K562 (cell line): ENCODE measurements at regions not wholly inside any gene's neighbourhood (a gene's known extent, or its start where the extent isn't known, plus 50 kb on each side); places are given as distances from the start of the nearest gene placed in this dataset.

ENCODE experiments used
- ATAC-seq: fragments of 200-7000 bp; cut with Tn5 transposase; 3 replicates; pipeline ENCODE4 v1.9.1; 2020; ENCODE audit warnings: moderate library complexity
- BruUV-seq: library from RNA; stranded (reverse); fragments of 400-500 nt; replicated peaks from 2 replicates; lab custom pipeline; 2021; lab: Mats Ljungman, UMichigan
- CTCF ChIA-PET: fragments of 300-600 bp; formaldehyde crosslinking; extraction: SDS; loops from one replicate; lab custom pipeline; 2021; ENCODE audit warnings: low intra/inter-chr PET ratio; lab: Yijun Ruan, JAX
- POLR2A ChIA-PET: fragments of 300-600, 350-650 bp; sonication (Branson Sonifier 250); formaldehyde crosslinking; extraction: SDS; loops from one replicate; lab custom pipeline; 2021; ENCODE audit warnings: antibody characterized with exemption, inconsistent platforms; lab: Yijun Ruan, JAX
- DNase-seq, 4 experiments: peaks; one replicate each; pipeline versions ENCODE4 v3.0.0 to v3.0.0-alpha.2; 2011 to 2018; ENCODE audit warnings: low spot score in 3 of 4, mixed read lengths in 3 of 4; ENCODE audit errors: extremely low read depth in 1 of 4
- FAIRE-seq: peaks from 2 replicates; lab custom pipeline; 2011; peaks lifted over from hg19 to GRCh38; lab: Jason Lieb, UNC
- H2AFZ ChIP-seq: 2 replicates; pipeline ENCODE4 v1.6.0; 2011; ENCODE audit warnings: low read depth, low read length, control low read depth, inconsistent platforms
- H3K27ac ChIP-seq: fragments of 200-600 bp; 3 replicates; pipeline ENCODE4 v1.8.0; 2011; ENCODE audit warnings: low read depth, mild to moderate bottlenecking, control low read depth, inconsistent platforms, low read length, moderate library complexity, mixed read lengths; ENCODE audit errors: extremely low read depth
- H3K27me3 ChIP-seq, 2 experiments: fragments of 300-600 bp in 1 of 2; 2 replicates in 1 of 2; 3 replicates in 1 of 2; pipeline versions ENCODE4 v1.6.0 to v1.8.0; 2011; ENCODE audit warnings: inconsistent platforms in 2 of 2, low read length in 2 of 2, mild to moderate bottlenecking in 1 of 2, mixed read lengths in 1 of 2, moderate library complexity in 1 of 2; ENCODE audit not compliant: control insufficient read depth in 2 of 2, insufficient read depth in 2 of 2
- H3K36me3 ChIP-seq: fragments of 300-600 bp; 3 replicates; pipeline ENCODE4 v1.8.0; 2011; ENCODE audit warnings: mild to moderate bottlenecking, low read length, inconsistent platforms; ENCODE audit not compliant: control insufficient read depth, insufficient read depth
- H3K4me1 ChIP-seq, 2 experiments: fragments of 200-600 bp in 1 of 2; replicated peaks in 1 of 2; 2 replicates in 1 of 2; 3 replicates in 1 of 2; pipeline versions ENCODE4 v1.5.1 to v1.8.0; 2011; ENCODE audit warnings: inconsistent platforms in 2 of 2, low read length in 2 of 2, mild to moderate bottlenecking in 1 of 2, mixed read lengths in 1 of 2, moderate library complexity in 1 of 2; ENCODE audit not compliant: control insufficient read depth in 2 of 2, insufficient read depth in 2 of 2
- H3K4me2 ChIP-seq: 2 replicates; pipeline ENCODE4 v1.6.1; 2011; ENCODE audit warnings: low read length, control low read depth, inconsistent platforms, mixed read lengths; ENCODE audit not compliant: insufficient read depth
- H3K4me3 ChIP-seq: fragments of 200-600 bp; sonication (generic), shearing (Covaris generic); 2 replicates; pipeline ENCODE4 v1.5.1; 2016; ENCODE audit warnings: control low read depth, inconsistent platforms
- H3K79me2 ChIP-seq: fragments of 200-600 bp; 3 replicates; pipeline ENCODE4 v1.8.0; 2011; ENCODE audit warnings: low read length, inconsistent platforms; ENCODE audit not compliant: control insufficient read depth, insufficient read depth
- H3K9ac ChIP-seq, 2 experiments: 2 replicates each; pipeline versions ENCODE4 v1.6.0 to v1.6.1; 2011; ENCODE audit warnings: low read depth in 2 of 2, low read length in 2 of 2, control low read depth in 1 of 2, inconsistent platforms in 1 of 2, mild to moderate bottlenecking in 1 of 2, mixed read lengths in 1 of 2; ENCODE audit not compliant: insufficient read depth in 1 of 2
- H3K9me1 ChIP-seq: one replicate; pipeline ENCODE4 v1.6.0; 2011; ENCODE audit warnings: inconsistent platforms, mild to moderate bottlenecking, low read length, moderate library complexity; ENCODE audit not compliant: control insufficient read depth, insufficient read depth
- H3K9me3 ChIP-seq: replicated peaks from 2 replicates; pipeline ENCODE4 v1.5.1; 2011; ENCODE audit warnings: low read depth, low read length, inconsistent platforms; ENCODE audit not compliant: control insufficient read depth, insufficient read depth
- H4K20me1 ChIP-seq: replicated peaks from 2 replicates; pipeline ENCODE4 v1.6.1; 2011; ENCODE audit warnings: low read length, inconsistent platforms, mixed read lengths; ENCODE audit not compliant: control insufficient read depth, insufficient read depth
- E2F1 ChIP-seq: sonication (generic); formaldehyde crosslinking; IDR thresholded peaks from 2 replicates; pipeline ENCODE4 v1.8.1; 2023; ENCODE audit warnings: mild to moderate bottlenecking, missing genetic modification reagents, moderate library complexity
- HDAC8 ChIP-seq: fragments of 450-650 bp; IDR thresholded peaks from 2 replicates; pipeline ENCODE4 v1.6.1; 2016; ENCODE audit warnings: mild to moderate bottlenecking, missing genetic modification characterization, moderate library complexity, missing compliant biosample characterization
- IRF1 ChIP-seq: sonication (generic); formaldehyde crosslinking; IDR thresholded peaks from 2 replicates; pipeline ENCODE4 v1.8.0; 2022; ENCODE audit warnings: missing genetic modification reagents, mild to moderate bottlenecking, borderline replicate concordance
- JUNB ChIP-seq: fragments of 450-650 bp; formaldehyde crosslinking; conservative IDR thresholded peaks from 2 replicates; pipeline ENCODE4 v1.4.0; 2020; ENCODE audit warnings: mild to moderate bottlenecking
- LCOR ChIP-seq: sonication (generic); formaldehyde crosslinking; IDR thresholded peaks from 2 replicates; pipeline ENCODE4 v1.8.0; 2022; ENCODE audit warnings: mild to moderate bottlenecking, missing genetic modification reagents
- PCBP2 ChIP-seq: fragments of 200-400 bp; formaldehyde crosslinking; IDR thresholded peaks from 2 replicates; pipeline ENCODE4 v1.6.1; 2018; ENCODE audit warnings: low read length, low read depth, mild to moderate bottlenecking, moderate library complexity; ENCODE audit not compliant: poor library complexity, severe bottlenecking
- SIX5 ChIP-seq, 2 experiments: IDR thresholded peaks; 2 replicates each; pipeline ENCODE4 v1.6.1; 2011; ENCODE audit warnings: low read length in 2 of 2, borderline replicate concordance in 1 of 2, low read depth in 1 of 2, mild to moderate bottlenecking in 1 of 2, moderate library complexity in 1 of 2; ENCODE audit not compliant: insufficient read depth in 1 of 2
- SMAD1 ChIP-seq: fragments of 150-350 bp; IDR thresholded peaks from 2 replicates; pipeline ENCODE4 v1.6.1; 2014; ENCODE audit warnings: low read length, low read depth; ENCODE audit not compliant: partially characterized antibody
- STAT5A ChIP-seq: IDR thresholded peaks from 2 replicates; pipeline ENCODE4 v1.6.1; 2012; ENCODE audit warnings: low read length, inconsistent platforms, borderline replicate concordance
- U2AF2 ChIP-seq: fragments of 200-400 bp; formaldehyde crosslinking; optimal IDR thresholded peaks from 2 replicates; pipeline ENCODE3; 2017; ENCODE audit warnings: low read depth, mild to moderate bottlenecking, low read length
- VEZF1 ChIP-seq: fragments of 200-800 bp; sonication (Bioruptor generic); IDR thresholded peaks from 2 replicates; pipeline ENCODE4 v1.6.1; 2017; ENCODE audit warnings: missing genetic modification characterization, missing compliant biosample characterization
- ZBTB1 ChIP-seq: sonication (generic); formaldehyde crosslinking; IDR thresholded peaks from 2 replicates; pipeline ENCODE4 v1.8.1; 2023; ENCODE audit warnings: missing genetic modification reagents, low read depth, mild to moderate bottlenecking, borderline replicate concordance
- ZFP91 ChIP-seq: sonication (generic); formaldehyde crosslinking; IDR thresholded peaks from 2 replicates; pipeline ENCODE4 v1.8.0; 2022; ENCODE audit warnings: mild to moderate bottlenecking, missing genetic modification reagents
- ZNF707 ChIP-seq: fragments of 250-450 bp; sonication (Bioruptor Pico); conservative IDR thresholded peaks from 2 replicates; pipeline ENCODE4 v1.8.0; 2022; ENCODE audit warnings: inconsistent platforms, mild to moderate bottlenecking, moderate library complexity
- ZNF785 ChIP-seq: fragments of 250-450 bp; sonication (Bioruptor Pico); IDR thresholded peaks from 2 replicates; pipeline ENCODE4 v1.4.0; 2020; ENCODE audit warnings: mild to moderate bottlenecking
- in situ Hi-C: fragments of 300-500 bp; cut with MboI; formaldehyde crosslinking; loops from 4 replicates; pipeline ENCODE4 v1.15.0; 2018; ENCODE audit warnings: inconsistent platforms, mixed read lengths
- intact Hi-C: fragments of 100-400 bp; cut with micrococcal nuclease; formaldehyde crosslinking; loops from 2 replicates; pipeline ENCODE4 v1.14.2; 2022

GRCh38 chr2:194819367-194819766, 837.7 kb upstream of the SLC39A10 start:
- POLR2A ChIA-PET = no interaction called here

GRCh38 chr2:194815475-194815874, 841.6 kb upstream of the SLC39A10 start:
- ATAC-seq = no peak
- H3K79me2 ChIP-seq = no peaks in the 10 kb centered on the region
- no peaks in the 10 kb centered on the region for H3K36me3 ChIP-seq
- H3K4me1 ChIP-seq = no peaks in the 10 kb centered on the region
- H3K27ac ChIP-seq = no peak overlapping the region
- no peak overlapping the region for H2AFZ ChIP-seq
- no TSS peak for BruUV-seq
- H4K20me1 ChIP-seq = no peaks in the 10 kb centered on the region
- H3K27me3 ChIP-seq = no peaks in the 10 kb centered on the region
- H3K9me1 ChIP-seq = no peaks in the 10 kb centered on the region
- no peak for TF ChIP-seq SIX5 (IDR thresholded peaks at IDR 0.05; ENCODE audit: borderline replicate concordance in 1 of 2, insufficient read depth in 1 of 2, low read depth in 1 of 2, low read length in 2 of 2)
- no peak for TF ChIP-seq VEZF1 (CRISPR knock-in tag)
- no peak for TF ChIP-seq LCOR (CRISPR knock-in tag)
- no peak for TF ChIP-seq ZBTB1 (CRISPR knock-in tag)
- no peak for TF ChIP-seq STAT5A
- no peak for TF ChIP-seq IRF1 (CRISPR knock-in tag)
- TF ChIP-seq ZNF785 (CRISPR knock-in tag) = no peak
- no peak for TF ChIP-seq PCBP2
- no peak for TF ChIP-seq E2F1 (CRISPR knock-in tag)
- TF ChIP-seq ZFP91 (CRISPR knock-in tag) = no peak
- no peaks in the 10 kb centered on the region for H3K9me3 ChIP-seq
- CTCF ChIA-PET = no interaction called here
- POLR2A ChIA-PET = no interaction called here
- DNase-seq = no peak
- in situ Hi-C loops = no loop called here
- H3K4me2 ChIP-seq = no peak overlapping the region
- intact Hi-C loops = no loop called here
- FAIRE-seq = no peak
- no peak overlapping the region for H3K4me3 ChIP-seq
- H3K9ac ChIP-seq = no peak overlapping the region

More at GRCh38 chr2:194819367-194819766, 837.7 kb upstream of the SLC39A10 start:
- FAIRE-seq = no peak
- Histone ChIP-seq H3K36me3 (no peaks in the 10 kb centered on the region), H3K9me3 (no peaks in the 10 kb centered on the region), H3K27ac (no peak overlapping the region), H2AFZ (no peak overlapping the region), H3K4me2 (no peak overlapping the region), H3K4me1 (no peaks in the 10 kb centered on the region), H3K4me3 (no peak overlapping the region), H3K9ac (no peak overlapping the region), H3K79me2 (no peaks in the 10 kb centered on the region), H4K20me1 (no peaks in the 10 kb centered on the region), H3K27me3 (no peaks in the 10 kb centered on the region), H3K9me1 (no peaks in the 10 kb centered on the region)
- TF ChIP-seq U2AF2 (no peak), JUNB (CRISPR knock-in tag) (no peak), SMAD1 (no peak), HDAC8 (tag) (no peak), ZNF707 (CRISPR knock-in tag) (no peak)
- in situ Hi-C loops (no loop called here), intact Hi-C loops (no loop called here)
- DNase-seq = no peak
- CTCF ChIA-PET = no interaction called here
- ATAC-seq = no peak
- BruUV-seq = no TSS peak
